Breast epithelium (tissue), 4 donors: ENCODE measurements at regions not wholly inside any gene's neighbourhood (a gene's known extent, or its start where the extent isn't known, plus 50 kb on each side); places are given as distances from the start of the nearest gene placed in this dataset.

Source experiments
- DNase-seq, 2 donors: peaks; one replicate each; pipeline ENCODE4 v3.0.0-alpha.2; 2019; ENCODE audit warnings: low spot score in 2 of 2
- H3K27ac ChIP-seq, 2 donors: fragments of 200-600 bp; sonication (generic) in 1 of 2; one replicate each; pipeline ENCODE4 v1.5.1; 2016 to 2019; ENCODE audit warnings: mild to moderate bottlenecking in 1 of 2
- H3K27me3 ChIP-seq, 2 donors: fragments of 200-600 bp; sonication (generic) in 1 of 2; one replicate each; pipeline versions ENCODE4 v1.5.1 to v1.6.0; 2017 to 2019; ENCODE audit warnings: control low read depth in 1 of 2, mild to moderate bottlenecking in 1 of 2
- H3K36me3 ChIP-seq: fragments of 200-600 bp; one replicate; pipeline ENCODE4 v1.5.1; 2019
- H3K4me1 ChIP-seq, 2 donors: fragments of 200-600 bp; sonication (generic); one replicate each; pipeline ENCODE4 v1.5.1; 2016 to 2019; ENCODE audit warnings: control low read depth in 1 of 2
- H3K4me3 ChIP-seq, 3 donors: fragments of 200-600 bp; sonication (generic); 1 replicate in 2 of 3; 2 replicates in 1 of 3; pipeline ENCODE4 v1.5.1; 2016 to 2019; ENCODE audit warnings: mild to moderate bottlenecking in 3 of 3, moderate library complexity in 2 of 3
- H3K9me3 ChIP-seq, 2 donors: fragments of 200-600 bp; sonication (generic) in 1 of 2; one replicate each; pipeline ENCODE4 v1.5.1; 2016 to 2019; ENCODE audit warnings: control low read depth in 1 of 2
- POLR2A ChIP-seq: fragments of 450-650 bp; IDR thresholded peaks from one replicate; pipeline ENCODE4 v1.6.1; 2016; ENCODE audit warnings: antibody characterized with exemption, mild to moderate bottlenecking, moderate library complexity
- POLR2AphosphoS5 ChIP-seq, 3 donors: sonication (generic); formaldehyde crosslinking; IDR thresholded peaks; one replicate each; pipeline ENCODE4 v1.6.1; 2017; ENCODE audit warnings: antibody characterized with exemption in 3 of 3
- intact Hi-C: fragments of 100-400 bp; cut with DNase I; formaldehyde crosslinking; loops from one replicate; pipeline ENCODE4 v1.15.1; 2023; ENCODE audit warnings: low total_unique reads
- TF ChIP-seq, protein P1 (sequence below), 3 donors: fragments of 450-650 bp; IDR thresholded peaks; one replicate each; pipeline ENCODE4 v1.5.1; 2016 to 2017; ENCODE audit warnings: antibody characterized with exemption in 3 of 3, mild to moderate bottlenecking in 3 of 3, moderate library complexity in 3 of 3

DNA sequence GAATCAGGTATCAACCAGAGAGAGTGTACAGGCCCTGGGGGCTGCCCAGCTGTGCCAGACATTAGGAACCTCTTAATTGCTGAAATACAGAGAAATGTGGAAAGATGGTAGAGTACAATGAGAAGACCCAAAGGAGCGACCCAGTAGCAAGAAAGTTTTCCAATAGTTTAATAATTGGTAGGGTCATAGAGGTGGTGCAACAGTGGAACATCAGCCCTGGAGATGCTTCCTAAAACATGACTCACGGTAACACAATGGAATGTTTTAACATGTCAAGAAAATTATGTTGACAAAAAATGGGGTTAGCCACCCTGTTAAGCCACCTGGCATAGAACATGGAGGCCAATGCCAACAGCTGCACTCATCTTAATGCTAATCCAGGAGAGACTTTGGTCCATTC is 284.1 kb downstream of the ELAVL2 start:
- Histone ChIP-seq H3K9me3 (no peaks in the 10 kb centered on the region), H3K27ac (no peak overlapping the region), H3K4me1 (no peaks in the 10 kb centered on the region), H3K27me3 (no peaks in the 10 kb centered on the region), H3K36me3 (no peaks in the 10 kb centered on the region), H3K4me3 (no peak overlapping the region)
- DNase-seq, result no peak
- intact Hi-C loops, result no loop called here
- TF ChIP-seq, protein P1, sequence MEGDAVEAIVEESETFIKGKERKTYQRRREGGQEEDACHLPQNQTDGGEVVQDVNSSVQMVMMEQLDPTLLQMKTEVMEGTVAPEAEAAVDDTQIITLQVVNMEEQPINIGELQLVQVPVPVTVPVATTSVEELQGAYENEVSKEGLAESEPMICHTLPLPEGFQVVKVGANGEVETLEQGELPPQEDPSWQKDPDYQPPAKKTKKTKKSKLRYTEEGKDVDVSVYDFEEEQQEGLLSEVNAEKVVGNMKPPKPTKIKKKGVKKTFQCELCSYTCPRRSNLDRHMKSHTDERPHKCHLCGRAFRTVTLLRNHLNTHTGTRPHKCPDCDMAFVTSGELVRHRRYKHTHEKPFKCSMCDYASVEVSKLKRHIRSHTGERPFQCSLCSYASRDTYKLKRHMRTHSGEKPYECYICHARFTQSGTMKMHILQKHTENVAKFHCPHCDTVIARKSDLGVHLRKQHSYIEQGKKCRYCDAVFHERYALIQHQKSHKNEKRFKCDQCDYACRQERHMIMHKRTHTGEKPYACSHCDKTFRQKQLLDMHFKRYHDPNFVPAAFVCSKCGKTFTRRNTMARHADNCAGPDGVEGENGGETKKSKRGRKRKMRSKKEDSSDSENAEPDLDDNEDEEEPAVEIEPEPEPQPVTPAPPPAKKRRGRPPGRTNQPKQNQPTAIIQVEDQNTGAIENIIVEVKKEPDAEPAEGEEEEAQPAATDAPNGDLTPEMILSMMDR (IDR thresholded peaks at IDR 0.05), result no peak
- TF ChIP-seq POLR2AphosphoS5 (IDR thresholded peaks at IDR 0.05) (no peak), POLR2A (no peak)

DNA sequence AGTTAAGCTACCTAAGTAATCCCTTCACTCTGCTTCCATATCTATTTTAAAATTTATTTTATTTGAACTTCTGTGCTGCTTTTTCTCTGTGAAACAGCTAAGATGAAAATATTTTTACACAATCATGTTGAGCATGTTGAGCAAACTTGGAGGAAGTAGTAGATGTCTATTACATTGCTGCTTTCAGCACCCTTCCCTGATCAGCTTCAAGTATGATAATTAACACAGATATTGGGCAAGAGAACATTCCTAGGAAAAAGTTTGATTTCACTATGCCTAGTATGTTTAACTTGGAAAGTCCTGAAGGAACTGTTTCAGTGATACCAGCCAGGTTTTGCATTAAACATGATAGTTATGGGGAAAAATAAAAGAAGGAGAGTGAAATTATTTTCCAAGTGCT is 283.6 kb downstream of the ELAVL2 start:
- H3K36me3 ChIP-seq, result no peaks in the 10 kb centered on the region
- H3K9me3 ChIP-seq, result no peaks in the 10 kb centered on the region
- H3K4me3 ChIP-seq, result no peak overlapping the region
- no peaks in the 10 kb centered on the region for H3K27me3 ChIP-seq
- intact Hi-C loops, result no loop called here
- H3K4me1 ChIP-seq, result no peaks in the 10 kb centered on the region
- H3K27ac ChIP-seq, result no peak overlapping the region
- TF ChIP-seq POLR2AphosphoS5 (IDR thresholded peaks at IDR 0.05) (no peak), POLR2A (no peak)
- TF ChIP-seq, protein P1 (IDR thresholded peaks at IDR 0.05), result no peak
- no peak for DNase-seq

DNA sequence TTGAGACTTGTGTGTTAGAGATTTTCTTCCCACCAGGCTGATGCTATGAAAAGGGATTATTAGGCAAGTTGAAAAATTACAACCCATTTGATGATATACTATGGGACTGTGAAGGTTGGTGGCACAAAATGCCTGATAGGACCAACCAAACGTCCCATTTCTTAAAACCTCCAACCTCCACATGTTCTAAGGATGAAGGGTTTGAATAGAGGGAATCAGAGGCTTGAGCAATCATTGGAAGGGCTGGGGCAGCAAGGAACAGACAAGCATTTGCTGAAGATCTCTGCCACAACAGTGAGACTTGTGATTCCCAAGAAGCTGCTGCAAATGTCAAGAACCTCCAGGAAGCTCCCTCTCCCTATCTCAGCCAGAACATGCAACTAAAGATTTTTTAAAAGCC is 283.1 kb downstream of the ELAVL2 start:
- DNase-seq, result no peak
- H3K4me1 ChIP-seq, result no peaks in the 10 kb centered on the region
- H3K27me3 ChIP-seq, result no peaks in the 10 kb centered on the region
- no peak for TF ChIP-seq POLR2A
- TF ChIP-seq, protein P1 (IDR thresholded peaks at IDR 0.05), result no peak
- no peak for TF ChIP-seq POLR2AphosphoS5 (IDR thresholded peaks at IDR 0.05)
- no peak overlapping the region for H3K4me3 ChIP-seq
- no peak overlapping the region for H3K27ac ChIP-seq
- intact Hi-C loops, result no loop called here
- H3K9me3 ChIP-seq, result no peaks in the 10 kb centered on the region
- H3K36me3 ChIP-seq, result no peaks in the 10 kb centered on the region

DNA sequence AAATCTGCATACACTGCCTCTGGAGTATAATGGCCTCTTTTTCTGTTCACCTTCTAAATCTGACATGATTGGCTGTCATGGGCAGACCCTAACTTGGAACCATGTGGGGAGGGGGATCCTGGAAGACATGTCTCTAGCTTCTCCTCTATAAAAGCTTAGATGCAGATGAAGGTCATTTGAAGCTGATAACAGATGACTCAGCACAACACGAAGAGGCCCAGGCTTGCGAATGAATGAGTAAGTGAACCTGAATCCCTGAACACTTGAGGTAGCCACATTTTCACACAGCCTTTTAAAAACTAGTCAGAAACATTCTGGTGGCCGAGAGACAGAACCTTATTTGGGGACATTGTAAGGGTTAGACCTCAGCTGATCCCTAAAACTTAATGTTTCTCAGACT is 282.6 kb downstream of the ELAVL2 start:
- H3K36me3 ChIP-seq, result no peaks in the 10 kb centered on the region
- TF ChIP-seq, protein P1 (IDR thresholded peaks at IDR 0.05), result no peak
- TF ChIP-seq POLR2A (no peak), POLR2AphosphoS5 (IDR thresholded peaks at IDR 0.05) (no peak)
- H3K9me3 ChIP-seq, result no peaks in the 10 kb centered on the region
- no peak for DNase-seq
- H3K4me1 ChIP-seq, result no peaks in the 10 kb centered on the region
- H3K27me3 ChIP-seq, result no peaks in the 10 kb centered on the region
- H3K27ac ChIP-seq, result no peak overlapping the region
- no peak overlapping the region for H3K4me3 ChIP-seq
- intact Hi-C loops, result no loop called here

DNA sequence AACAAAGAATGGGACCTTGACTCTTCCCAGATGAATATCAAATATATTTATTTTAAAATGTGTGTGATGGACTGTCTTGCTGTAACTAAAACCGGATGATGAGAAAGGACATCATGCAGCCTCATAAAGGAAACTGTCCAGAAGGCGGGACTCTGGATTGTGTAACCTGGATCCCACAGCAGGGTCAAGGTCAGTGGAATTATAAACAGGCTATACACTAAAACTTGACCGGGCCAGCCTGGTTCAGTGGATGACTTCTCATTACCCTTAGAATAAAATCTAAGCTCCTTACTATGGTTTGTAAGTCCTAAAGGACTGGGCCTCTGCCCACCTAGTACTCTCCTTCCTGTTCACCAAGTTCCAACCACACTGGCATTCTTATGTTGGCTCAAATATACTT is 280.3 kb downstream of the ELAVL2 start:
- intact Hi-C loops, result no loop called here
- H3K4me1 ChIP-seq, result no peaks in the 10 kb centered on the region
- no peak for DNase-seq
- H3K36me3 ChIP-seq, result no peaks in the 10 kb centered on the region
- no peak overlapping the region for H3K4me3 ChIP-seq
- H3K9me3 ChIP-seq, result no peaks in the 10 kb centered on the region
- TF ChIP-seq, protein P1 (IDR thresholded peaks at IDR 0.05), result no peak
- TF ChIP-seq POLR2AphosphoS5 (IDR thresholded peaks at IDR 0.05) (no peak), POLR2A (no peak)
- no peak overlapping the region for H3K27ac ChIP-seq
- H3K27me3 ChIP-seq, result no peaks in the 10 kb centered on the region
